H9 (cell line): ENCODE measurements at regions not wholly inside any gene's neighbourhood (a gene's known extent, or its start where the extent isn't known, plus 50 kb on each side); places are given as distances from the start of the nearest gene placed in this dataset.

Source experiments
- DNase-seq: peaks from one replicate; pipeline ENCODE4 v3.0.0-alpha.2; 2017
- H2AFZ ChIP-seq: one replicate; pipeline ENCODE4 v1.6.1; 2013; ENCODE audit warnings: mild to moderate bottlenecking, low read length, control low read depth, moderate library complexity
- H2AK5ac ChIP-seq: 2 replicates; pipeline ENCODE4 v1.6.1; 2013; ENCODE audit warnings: low read length, control low read depth, mixed read lengths; ENCODE audit not compliant: insufficient read length
- H2BK120ac ChIP-seq: one replicate; pipeline ENCODE4 v1.6.1; 2013; ENCODE audit warnings: low read depth, mild to moderate bottlenecking, low read length, control low read depth, inconsistent platforms; ENCODE audit not compliant: poor library complexity, severe bottlenecking
- H2BK12ac ChIP-seq: 2 replicates; pipeline ENCODE4 v1.6.1; 2013; ENCODE audit warnings: low read length, control low read depth, mixed read lengths, low read depth; ENCODE audit not compliant: insufficient read length
- H2BK15ac ChIP-seq: 2 replicates; pipeline ENCODE4 v1.6.1; 2013; ENCODE audit warnings: low read depth, low read length, control low read depth
- H2BK20ac ChIP-seq: one replicate; pipeline ENCODE4 v1.6.1; 2013; ENCODE audit warnings: low read depth, mild to moderate bottlenecking, low read length, control low read depth, inconsistent platforms; ENCODE audit not compliant: poor library complexity, severe bottlenecking
- H2BK5ac ChIP-seq: 2 replicates; pipeline ENCODE4 v1.6.1; 2013; ENCODE audit warnings: low read length, control low read depth, mixed read lengths; ENCODE audit not compliant: insufficient read length
- H3K14ac ChIP-seq: 2 replicates; pipeline ENCODE4 v1.6.1; 2013; ENCODE audit warnings: low read length, control low read depth; ENCODE audit not compliant: insufficient read depth
- H3K18ac ChIP-seq: 2 replicates; pipeline ENCODE4 v1.6.1; 2013; ENCODE audit warnings: low read depth, mild to moderate bottlenecking, mixed read lengths, low read length, control low read depth; ENCODE audit not compliant: insufficient read length
- H3K23ac ChIP-seq: 2 replicates; pipeline ENCODE4 v1.6.1; 2013; ENCODE audit warnings: low read length, control low read depth, mixed read lengths, low read depth; ENCODE audit not compliant: insufficient read length
- H3K23me2 ChIP-seq: 2 replicates; pipeline ENCODE4 v1.6.1; 2013; ENCODE audit warnings: low read depth, mild to moderate bottlenecking, mixed read lengths, low read length, control low read depth; ENCODE audit not compliant: insufficient read length, poor library complexity, severe bottlenecking
- H3K27ac ChIP-seq: 2 replicates; pipeline ENCODE4 v1.5.1; 2013; ENCODE audit warnings: low read length, control low read depth, mixed read lengths, low read depth; ENCODE audit not compliant: insufficient read length
- H3K27me3 ChIP-seq: 2 replicates; pipeline ENCODE4 v1.6.1; 2013; ENCODE audit warnings: low read length, control low read depth, inconsistent platforms; ENCODE audit not compliant: insufficient read depth
- H3K4ac ChIP-seq: 2 replicates; pipeline ENCODE4 v1.6.1; 2013; ENCODE audit warnings: low read depth, mild to moderate bottlenecking, control low read depth, inconsistent platforms, low read length, moderate library complexity
- H3K4me1 ChIP-seq: 2 replicates; pipeline ENCODE4 v1.6.1; 2013; ENCODE audit warnings: low read length, control low read depth, inconsistent platforms; ENCODE audit not compliant: insufficient read depth
- H3K4me2 ChIP-seq: 2 replicates; pipeline ENCODE4 v1.6.1; 2013; ENCODE audit warnings: low read length, control low read depth, mixed read lengths; ENCODE audit not compliant: insufficient read length, insufficient read depth
- H3K56ac ChIP-seq: 2 replicates; pipeline ENCODE4 v1.6.1; 2013; ENCODE audit warnings: low read depth, mild to moderate bottlenecking, mixed read lengths, low read length, control low read depth; ENCODE audit not compliant: insufficient read length
- H3K79me1 ChIP-seq: 2 replicates; pipeline ENCODE4 v1.6.1; 2013; ENCODE audit warnings: low read depth, mild to moderate bottlenecking, moderate library complexity, low read length, control low read depth, inconsistent platforms; ENCODE audit not compliant: insufficient read depth, poor library complexity, severe bottlenecking
- H3K79me2 ChIP-seq: 2 replicates; pipeline ENCODE4 v1.6.1; 2013; ENCODE audit warnings: low read length, control low read depth, inconsistent platforms; ENCODE audit not compliant: insufficient read depth
- H3K9ac ChIP-seq: 2 replicates; pipeline ENCODE4 v1.6.1; 2013; ENCODE audit warnings: low read length, control low read depth, mixed read lengths; ENCODE audit not compliant: insufficient read length; ENCODE audit errors: extremely low read depth
- H3K9me3 ChIP-seq: one replicate; pipeline ENCODE4 v1.6.1; 2013; ENCODE audit warnings: low read depth, low read length, inconsistent platforms; ENCODE audit not compliant: control insufficient read depth
- H3T11ph ChIP-seq: one replicate; pipeline ENCODE4 v1.6.1; 2013; ENCODE audit warnings: mild to moderate bottlenecking, low read length, control low read depth, inconsistent platforms
- H4K20me1 ChIP-seq: one replicate; pipeline ENCODE4 v1.6.1; 2013; ENCODE audit not compliant: control insufficient read depth, insufficient read length, insufficient read depth
- H4K5ac ChIP-seq: 2 replicates; pipeline ENCODE4 v1.6.1; 2013; ENCODE audit warnings: low read depth, mild to moderate bottlenecking, mixed read lengths, low read length, control low read depth; ENCODE audit not compliant: insufficient read length
- H4K8ac ChIP-seq: replicated peaks from 2 replicates; pipeline ENCODE4 v1.6.1; 2013; ENCODE audit warnings: low read length, control low read depth, mixed read lengths, low read depth; ENCODE audit not compliant: insufficient read length
- H4K91ac ChIP-seq: 2 replicates; pipeline ENCODE4 v1.6.1; 2013; ENCODE audit warnings: low read depth, mild to moderate bottlenecking, moderate library complexity, mixed read lengths, low read length, control low read depth; ENCODE audit not compliant: insufficient read length
- H3K27ac Mint-ChIP-seq, 3 experiments: 2 replicates in 2 of 3; 3 replicates in 1 of 3; pipeline ENCODE4 v1.8.0; 2020 to 2021; ENCODE audit warnings: mixed read lengths in 3 of 3, mild to moderate bottlenecking in 1 of 3, moderate library complexity in 1 of 3
- H3K27me3 Mint-ChIP-seq: 2 replicates; pipeline ENCODE4 v1.8.0; 2021; ENCODE audit warnings: low read depth, mild to moderate bottlenecking, moderate library complexity, mixed read lengths
- H3K36me3 Mint-ChIP-seq, 3 experiments: 2 replicates in 2 of 3; 3 replicates in 1 of 3; pipeline ENCODE4 v1.8.0; 2020 to 2021; ENCODE audit warnings: low read depth in 3 of 3, mixed read lengths in 3 of 3; ENCODE audit not compliant: insufficient read depth in 1 of 3
- H3K4me1 Mint-ChIP-seq, 2 experiments: 2 replicates each; pipeline ENCODE4 v1.8.0; 2020; ENCODE audit warnings: mixed read lengths in 2 of 2
- H3K4me3 Mint-ChIP-seq, 2 experiments: 2 replicates in 1 of 2; 3 replicates in 1 of 2; pipeline ENCODE4 v1.8.0; 2020 to 2021; ENCODE audit warnings: mild to moderate bottlenecking in 2 of 2, mixed read lengths in 2 of 2, moderate library complexity in 1 of 2
- H3K9me3 Mint-ChIP-seq, 2 experiments: 2 replicates in 1 of 2; 3 replicates in 1 of 2; pipeline ENCODE4 v1.8.0; 2020; ENCODE audit warnings: mild to moderate bottlenecking in 2 of 2, mixed read lengths in 2 of 2, moderate library complexity in 1 of 2
- CTCF ChIP-seq: fragments of 200-600 bp; sonication (generic); conservative IDR thresholded peaks from 3 replicates; pipeline ENCODE4 v1.8.0; 2021; ENCODE audit warnings: antibody characterized with exemption, mild to moderate bottlenecking
- WGBS: extraction: QIAGEN DNeasy Blood & Tissue Kit; methylation state at CpG from one replicate; pipeline ENCODE4 v1.1.7; 2013; ENCODE audit warnings: missing lambda C conversion rate, low lambda C conversion rate, mixed read lengths; ENCODE audit not compliant: insufficient read length; ENCODE audit errors: extremely low coverage; 5-methylcytosine and 5-hydroxymethylcytosine counted together

- Histone ChIP-seq H2BK15ac (no peak overlapping the region), H3K9ac (no peak overlapping the region), H3K23ac (no peak overlapping the region), H2BK5ac (no peak overlapping the region), H3K18ac (no peak overlapping the region), H3K79me1 (no peaks in the 10 kb centered on the region), H2AFZ (no peak overlapping the region), H4K8ac (no peak overlapping the region), H3K9me3 (no peaks in the 10 kb centered on the region), H3K56ac (no peak overlapping the region), H3K4me2 (no peak overlapping the region), H3K4ac (no peak overlapping the region), H3T11ph (no peak overlapping the region), H4K5ac (no peak overlapping the region), H3K23me2 (no peaks in the 10 kb centered on the region), H2BK20ac (no peak overlapping the region), H3K79me2 (no peaks in the 10 kb centered on the region), H2AK5ac (no peak overlapping the region), H3K4me1 (peaks cover 9% of the 10 kb centered on the region), H3K27me3 (no peaks in the 10 kb centered on the region), H4K20me1 (no peaks in the 10 kb centered on the region), H3K14ac (no peak overlapping the region), H4K91ac (no peak overlapping the region), H2BK120ac (no peak overlapping the region), H2BK12ac (no peak overlapping the region), H3K27ac (no peak overlapping the region)
- no peak overlapping the region for H3K4me3 Mint-ChIP-seq
- WGBS: no CpG with 5 or more reads among the region's 4 CpGs
- H3K27me3 Mint-ChIP-seq: no peaks in the 10 kb centered on the region
- TF ChIP-seq CTCF: no peak
- H3K27ac Mint-ChIP-seq: peak overlapping the region in 2 of 3 experiments; percentile 17 to 45; a peak in 2 of 7 replicates
- H3K9me3 Mint-ChIP-seq: peaks cover 23 to 32% of the 10 kb centered on the region in 2 experiments
- H3K4me1 Mint-ChIP-seq: peaks cover 16 to 21% of the 10 kb centered on the region in 2 experiments
- peaks cover 5 to 27% (median 8%) of the 10 kb centered on the region in 3 experiments for H3K36me3 Mint-ChIP-seq
- no peak for DNase-seq
Measured at GRCh38 chr4:123327346-123327745, 69.2 kb upstream of the SPRY1 start.
